BLaER1 (cell line): ENCODE measurements at regions not wholly inside any gene's neighbourhood (a gene's known extent, or its start where the extent isn't known, plus 50 kb on each side); places are given as distances from the start of the nearest gene placed in this dataset.

Experiments
- H3K27ac ChIP-seq: shearing (Covaris generic); formaldehyde crosslinking; 2 replicates; pipeline ENCODE4 v1.8.1; 2022
- H3K27me3 ChIP-seq: shearing (Covaris generic); formaldehyde crosslinking; 2 replicates; pipeline ENCODE4 v1.8.1; 2022
- H3K36me3 ChIP-seq: shearing (Covaris generic); formaldehyde crosslinking; 2 replicates; pipeline ENCODE4 v1.8.1; 2022
- H3K4me1 ChIP-seq: shearing (Covaris generic); formaldehyde crosslinking; 2 replicates; pipeline ENCODE4 v1.8.1; 2022
- H3K4me2 ChIP-seq: shearing (Covaris generic); formaldehyde crosslinking; 2 replicates; pipeline ENCODE4 v1.8.1; 2022
- H3K4me3 ChIP-seq: shearing (Covaris generic); formaldehyde crosslinking; 2 replicates; pipeline ENCODE4 v1.8.1; 2022
- H3K9ac ChIP-seq: shearing (Covaris generic); formaldehyde crosslinking; 2 replicates; pipeline ENCODE4 v1.8.1; 2022
- H3K9me3 ChIP-seq: shearing (Covaris generic); formaldehyde crosslinking; 2 replicates; pipeline ENCODE4 v1.8.1; 2022
- H4K20me1 ChIP-seq: shearing (Covaris generic); formaldehyde crosslinking; 2 replicates; pipeline ENCODE4 v1.8.1; 2022
- Cebpa-rat ChIP-seq: shearing (Covaris generic); IDR thresholded peaks from 2 replicates; pipeline ENCODE4 v1.8.1; 2022

GRCh38 chr15:70242951-70243685 is 145.4 kb upstream of the TLE3 start:
- Histone ChIP-seq H3K4me2 (peak overlapping the region; percentile 52), H3K4me1 (peaks cover 40% of the 10 kb centered on the region), H3K9ac (no peak overlapping the region), H3K9me3 (no peaks in the 10 kb centered on the region), H3K4me3 (no peak overlapping the region), H3K36me3 (no peaks in the 10 kb centered on the region), H3K27ac (no peak overlapping the region), H4K20me1 (peaks cover 7% of the 10 kb centered on the region; the same call in 1 of the 2 replicates), H3K27me3 (no peaks in the 10 kb centered on the region)
- TF ChIP-seq Cebpa-rat: no peak

DNA sequence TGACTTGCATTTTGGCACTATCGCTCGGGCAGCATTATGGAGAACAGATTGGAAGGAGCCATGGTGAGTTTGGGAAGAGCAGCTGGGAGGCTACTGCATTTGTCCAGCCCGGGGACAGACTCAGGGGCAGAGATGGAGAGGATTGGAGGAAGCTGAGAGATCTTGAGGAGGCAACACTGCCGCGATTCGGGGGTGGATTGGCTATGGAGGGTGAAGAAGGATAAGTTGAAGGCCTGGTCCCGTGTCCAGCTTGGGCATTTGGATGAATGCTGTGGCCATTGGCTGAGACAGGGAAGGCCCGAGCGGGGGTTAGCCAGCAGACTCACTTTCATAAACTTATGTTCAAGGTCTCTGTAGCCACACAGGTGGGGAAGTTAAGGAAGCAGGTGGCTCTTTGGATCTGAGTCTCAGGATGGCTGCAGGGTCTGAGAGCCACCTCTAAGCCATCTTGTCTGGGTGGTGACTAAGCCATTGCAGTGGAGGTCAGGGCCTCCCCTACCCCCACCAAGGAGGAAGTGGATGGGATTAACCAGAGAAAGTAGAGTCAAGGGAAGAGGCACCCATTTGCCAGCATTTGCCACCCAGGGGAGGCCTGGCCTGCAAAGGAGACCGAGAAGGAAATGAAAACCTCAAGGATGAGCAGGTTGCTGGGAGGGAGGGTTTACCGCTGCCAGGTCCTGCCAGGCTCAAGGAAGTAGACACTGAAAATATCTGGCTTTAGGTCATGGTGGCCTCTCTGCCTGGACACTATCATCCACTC is 144.0 kb upstream of the TLE3 start:
- H3K27ac ChIP-seq: no peak overlapping the region
- no peaks in the 10 kb centered on the region for H3K9me3 ChIP-seq
- no peak for TF ChIP-seq Cebpa-rat
- H3K4me2 ChIP-seq: peak overlapping the region; percentile 52
- H3K27me3 ChIP-seq: no peaks in the 10 kb centered on the region
- H3K4me1 ChIP-seq: peaks cover 31% of the 10 kb centered on the region
- H3K9ac ChIP-seq: no peak overlapping the region
- no peaks in the 10 kb centered on the region for H3K36me3 ChIP-seq
- no peak overlapping the region for H3K4me3 ChIP-seq
- no peaks in the 10 kb centered on the region for H4K20me1 ChIP-seq

- no peaks in the 10 kb centered on the region for H3K36me3 ChIP-seq
- H3K4me1 ChIP-seq: peaks cover 23% of the 10 kb centered on the region
- no peak for TF ChIP-seq Cebpa-rat
- H3K4me3 ChIP-seq: no peak overlapping the region
- no peaks in the 10 kb centered on the region for H4K20me1 ChIP-seq
- H3K9me3 ChIP-seq: no peaks in the 10 kb centered on the region
- H3K4me2 ChIP-seq: no peak overlapping the region
- no peak overlapping the region for H3K9ac ChIP-seq
- no peak overlapping the region for H3K27ac ChIP-seq
- H3K27me3 ChIP-seq: no peaks in the 10 kb centered on the region
These were observed 143.2 kb upstream of the TLE3 start for GRCh38 chr15:70240820-70241430.

- no peaks in the 10 kb centered on the region for H3K27me3 ChIP-seq
- no peak overlapping the region for H3K4me2 ChIP-seq
- TF ChIP-seq Cebpa-rat: no peak
- H3K9ac ChIP-seq: no peak overlapping the region
- no peak overlapping the region for H3K27ac ChIP-seq
- H3K36me3 ChIP-seq: no peaks in the 10 kb centered on the region
- no peak overlapping the region for H3K4me3 ChIP-seq
- H3K4me1 ChIP-seq: peaks cover 21% of the 10 kb centered on the region
- H3K9me3 ChIP-seq: no peaks in the 10 kb centered on the region
- H4K20me1 ChIP-seq: no peaks in the 10 kb centered on the region
These were observed 142.4 kb upstream of the TLE3 start for GRCh38 chr15:70240082-70240481.

- TF ChIP-seq Cebpa-rat: no peak
- Histone ChIP-seq H3K27me3 (no peaks in the 10 kb centered on the region), H3K4me1 (peaks cover 21% of the 10 kb centered on the region), H3K9me3 (no peaks in the 10 kb centered on the region), H3K4me2 (no peak overlapping the region), H3K36me3 (no peaks in the 10 kb centered on the region), H3K4me3 (no peak overlapping the region), H3K27ac (no peak overlapping the region), H4K20me1 (no peaks in the 10 kb centered on the region), H3K9ac (no peak overlapping the region)
These were observed 141.2 kb upstream of the TLE3 start for GRCh38 chr15:70238917-70239316.

- H3K9me3 ChIP-seq: no peaks in the 10 kb centered on the region
- no peaks in the 10 kb centered on the region for H3K27me3 ChIP-seq
- no peak overlapping the region for H3K4me3 ChIP-seq
- no peak for TF ChIP-seq Cebpa-rat
- no peaks in the 10 kb centered on the region for H4K20me1 ChIP-seq
- no peak overlapping the region for H3K27ac ChIP-seq
- H3K4me2 ChIP-seq: no peak overlapping the region
- H3K4me1 ChIP-seq: peaks cover 12% of the 10 kb centered on the region
- no peaks in the 10 kb centered on the region for H3K36me3 ChIP-seq
- no peak overlapping the region for H3K9ac ChIP-seq
These were observed 139.9 kb upstream of the TLE3 start for GRCh38 chr15:70237626-70238025.

GRCh38 chr15:70236341-70237086 is 138.8 kb upstream of the TLE3 start:
- H3K4me1 ChIP-seq: peaks cover under 1% of the 10 kb centered on the region; the same call in 1 of the 2 replicates
- no peaks in the 10 kb centered on the region for H3K36me3 ChIP-seq
- no peak overlapping the region for H3K4me3 ChIP-seq
- H4K20me1 ChIP-seq: no peaks in the 10 kb centered on the region
- no peak overlapping the region for H3K4me2 ChIP-seq
- H3K9ac ChIP-seq: no peak overlapping the region
- no peaks in the 10 kb centered on the region for H3K27me3 ChIP-seq
- H3K9me3 ChIP-seq: peaks cover 4% of the 10 kb centered on the region
- no peak for TF ChIP-seq Cebpa-rat
- no peak overlapping the region for H3K27ac ChIP-seq

- H3K36me3 ChIP-seq: no peaks in the 10 kb centered on the region
- no peak overlapping the region for H3K9ac ChIP-seq
- H3K4me2 ChIP-seq: no peak overlapping the region
- peaks cover 10% of the 10 kb centered on the region for H3K9me3 ChIP-seq
- no peaks in the 10 kb centered on the region for H4K20me1 ChIP-seq
- no peak for TF ChIP-seq Cebpa-rat
- no peak overlapping the region for H3K27ac ChIP-seq
- no peak overlapping the region for H3K4me3 ChIP-seq
- no peaks in the 10 kb centered on the region for H3K4me1 ChIP-seq
- H3K27me3 ChIP-seq: no peaks in the 10 kb centered on the region
These were observed 137.6 kb upstream of the TLE3 start for GRCh38 chr15:70235347-70235746.

DNA sequence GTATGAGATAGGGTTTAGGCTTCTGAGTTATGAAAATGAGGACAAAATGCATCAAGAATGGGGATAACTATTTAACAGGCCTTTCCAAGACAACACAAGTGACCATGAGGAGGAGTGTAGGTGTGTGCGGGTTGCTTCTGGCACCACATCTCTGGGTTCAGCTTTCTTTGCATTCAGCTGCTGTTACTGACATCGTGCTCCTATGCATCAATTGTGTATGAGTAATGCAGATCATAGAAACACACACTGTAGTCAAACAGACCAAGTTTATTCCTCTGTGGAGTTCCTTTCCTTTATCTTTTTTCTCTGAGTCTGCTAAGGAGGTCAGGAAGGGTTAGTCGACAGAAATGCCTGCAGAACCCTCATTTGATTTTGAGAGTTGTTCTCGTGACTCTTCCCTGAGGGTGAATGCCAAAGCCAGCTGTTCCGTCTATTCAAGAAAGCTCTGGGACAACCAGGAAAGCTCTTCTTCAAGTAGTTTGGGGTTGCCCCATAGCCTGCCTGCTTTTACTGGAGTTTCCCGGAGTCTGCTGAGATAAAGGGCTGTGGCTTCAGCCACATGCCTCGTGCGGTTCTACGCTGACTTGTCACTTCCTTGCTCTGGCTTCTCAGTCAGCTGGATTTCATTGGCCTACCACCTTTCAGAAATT is 136.7 kb upstream of the TLE3 start:
- TF ChIP-seq Cebpa-rat: no peak
- Histone ChIP-seq H3K9me3 (peaks cover 11% of the 10 kb centered on the region), H3K4me3 (no peak overlapping the region), H3K9ac (no peak overlapping the region), H3K27me3 (no peaks in the 10 kb centered on the region), H3K4me2 (no peak overlapping the region), H3K4me1 (no peaks in the 10 kb centered on the region), H4K20me1 (no peaks in the 10 kb centered on the region), H3K27ac (no peak overlapping the region), H3K36me3 (no peaks in the 10 kb centered on the region)
